IPS DF 6.9 (cell line): ENCODE measurements at regions not wholly inside any gene's neighbourhood (a gene's known extent, or its start where the extent isn't known, plus 50 kb on each side); places are given as distances from the start of the nearest gene placed in this dataset.
"Not testable (repeated sequence)": the region's sequence is repeated elsewhere in the genome, so short reads cannot be mapped to it uniquely, and the experiment has no call there.

Experiments used
- DNase-seq: peaks from one replicate; pipeline ENCODE4 v3.0.0-alpha.2; 2013; ENCODE audit warnings: low read depth, low spot score
- H3K27ac ChIP-seq: one replicate; pipeline ENCODE4 v1.5.1; 2013; ENCODE audit warnings: low read length, control low read depth
- H3K27me3 ChIP-seq: 2 replicates; pipeline ENCODE4 v1.6.1; 2013; ENCODE audit warnings: mild to moderate bottlenecking, low read length; ENCODE audit not compliant: control insufficient read depth, insufficient read depth
- H3K36me3 ChIP-seq: 2 replicates; pipeline ENCODE4 v1.6.1; 2013; ENCODE audit warnings: low read length; ENCODE audit not compliant: control insufficient read depth, insufficient read depth
- H3K4me1 ChIP-seq: 2 replicates; pipeline ENCODE4 v1.6.1; 2013; ENCODE audit warnings: low read length; ENCODE audit not compliant: control insufficient read depth, insufficient read depth
- H3K4me3 ChIP-seq: 2 replicates; pipeline ENCODE4 v1.5.1; 2013; ENCODE audit warnings: mild to moderate bottlenecking, low read length
- H3K9me3 ChIP-seq: 2 replicates; pipeline ENCODE4 v1.6.1; 2013; ENCODE audit warnings: low read length, inconsistent platforms; ENCODE audit not compliant: control insufficient read depth, insufficient read depth
- WGBS: extraction: QIAGEN DNeasy Blood & Tissue Kit; methylation state at CpG from one replicate; pipeline ENCODE4 v1.1.7; 2013; ENCODE audit warnings: mixed read lengths, missing lambda C conversion rate; ENCODE audit not compliant: insufficient read length, insufficient coverage; 5-methylcytosine and 5-hydroxymethylcytosine counted together

DNA sequence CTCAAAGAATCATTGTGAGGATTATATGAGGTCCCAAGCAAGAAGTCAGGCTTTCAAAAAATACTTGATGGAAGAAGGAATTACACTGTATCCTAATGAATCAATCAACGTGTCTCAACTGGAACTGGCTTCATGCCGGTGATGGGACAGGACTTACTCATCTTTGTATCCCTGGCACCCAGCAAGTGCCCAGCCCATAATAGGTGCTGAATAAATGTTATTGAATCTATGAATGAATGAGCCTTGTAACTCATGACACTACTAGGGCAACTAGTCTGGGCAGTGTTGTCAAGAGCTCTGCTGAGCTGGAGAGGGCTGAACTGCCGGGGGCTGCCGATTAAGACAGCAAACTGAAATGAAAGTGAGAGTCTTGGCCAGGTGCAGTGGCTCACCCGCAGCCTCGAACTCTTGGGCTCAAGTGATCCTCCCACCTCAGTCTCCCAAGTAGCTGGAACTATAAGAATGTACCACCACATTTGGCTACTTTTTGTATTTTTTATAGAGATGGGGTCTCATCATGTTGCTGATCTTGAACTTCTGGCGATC is 87.2 kb upstream of the KIF5B start:
- Histone ChIP-seq H3K4me1 (peaks cover 5% of the 10 kb centered on the region), H3K9me3 (no peaks in the 10 kb centered on the region), H3K4me3 (no peak overlapping the region), H3K27me3 (no peaks in the 10 kb centered on the region), H3K36me3 (no peaks in the 10 kb centered on the region), H3K27ac (no peak overlapping the region)
- WGBS = no CpG with 5 or more reads among the region's 7 CpGs
- no peak for DNase-seq

DNA sequence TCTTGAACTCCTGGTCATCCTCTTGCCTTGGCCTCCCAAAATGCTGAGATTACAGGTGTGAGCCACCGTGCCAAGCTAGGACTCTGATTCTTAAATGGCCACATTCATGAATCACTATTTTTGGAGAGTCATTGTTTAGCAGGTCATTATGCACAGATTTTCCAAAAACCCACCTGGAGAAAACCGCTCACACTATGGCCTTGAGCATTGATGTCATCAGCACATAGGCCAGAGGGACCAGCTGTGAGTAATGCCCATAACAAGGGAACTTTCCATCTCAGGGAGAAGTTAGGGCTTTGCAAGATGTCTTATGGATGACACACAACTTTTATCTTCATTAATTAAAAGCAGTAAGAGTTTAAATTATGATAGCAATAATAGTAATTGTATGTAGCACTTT is 86.4 kb upstream of the KIF5B start:
- H3K27ac ChIP-seq = no peak overlapping the region
- no peaks in the 10 kb centered on the region for H3K9me3 ChIP-seq
- no peak for DNase-seq
- WGBS = no CpG with 5 or more reads among the region's 2 CpGs
- no peaks in the 10 kb centered on the region for H3K36me3 ChIP-seq
- H3K4me3 ChIP-seq = no peak overlapping the region
- peaks cover 5% of the 10 kb centered on the region for H3K4me1 ChIP-seq
- H3K27me3 ChIP-seq = no peaks in the 10 kb centered on the region

DNA sequence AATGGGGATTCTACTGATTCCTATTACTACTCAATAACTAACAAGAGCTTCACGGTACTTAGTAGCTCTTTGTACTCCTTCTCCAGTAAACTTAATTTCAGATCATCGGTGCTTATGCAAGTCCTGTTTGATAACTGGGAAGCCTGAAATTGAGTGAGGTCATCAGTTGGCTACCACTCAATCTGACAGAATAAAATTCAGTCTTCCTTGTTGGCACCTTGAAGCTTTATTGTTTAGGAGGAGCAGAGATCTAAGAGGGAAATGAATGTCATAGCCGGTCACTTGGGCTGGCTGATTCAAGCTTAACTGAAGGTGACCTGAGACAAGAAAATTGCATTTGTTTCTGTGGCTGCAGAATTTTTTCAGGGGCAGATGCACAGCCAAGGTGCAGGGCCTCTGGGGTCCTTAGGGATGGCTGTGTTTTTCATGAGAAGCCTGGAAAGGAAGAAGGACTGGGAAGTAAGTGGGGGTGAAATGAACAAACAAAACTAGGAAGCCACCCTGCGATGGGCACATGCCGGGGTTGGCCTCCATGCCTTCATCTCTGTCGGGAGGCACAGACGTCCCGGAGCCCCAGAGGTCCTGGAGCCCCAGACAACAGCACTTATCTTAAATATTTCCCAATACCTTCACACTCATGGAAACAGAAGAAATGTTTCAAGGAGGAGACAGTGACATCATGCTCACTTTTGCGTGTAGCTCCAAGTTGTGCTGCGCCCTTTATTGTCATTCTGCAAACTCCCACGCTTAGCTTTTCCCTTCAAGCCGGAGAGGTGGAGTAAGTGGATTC is 85.0 kb upstream of the KIF5B start:
- no peaks in the 10 kb centered on the region for H3K9me3 ChIP-seq
- H3K27ac ChIP-seq = no peak overlapping the region
- H3K4me1 ChIP-seq = peaks cover 5% of the 10 kb centered on the region
- no peak overlapping the region for H3K4me3 ChIP-seq
- H3K27me3 ChIP-seq = no peaks in the 10 kb centered on the region
- DNase-seq = no peak
- no peaks in the 10 kb centered on the region for H3K36me3 ChIP-seq
- no CpG with 5 or more reads among the region's 12 CpGs for WGBS

GRCh38 chr10:32140403-32140802 is 84.2 kb upstream of the KIF5B start:
- 100% methylated on average over 1 of the region's 4 CpGs for WGBS
- no peak overlapping the region for H3K4me3 ChIP-seq
- no peak overlapping the region for H3K27ac ChIP-seq
- H3K27me3 ChIP-seq = no peaks in the 10 kb centered on the region
- no peak for DNase-seq
- no peaks in the 10 kb centered on the region for H3K36me3 ChIP-seq
- no peaks in the 10 kb centered on the region for H3K9me3 ChIP-seq
- H3K4me1 ChIP-seq = peaks cover 5% of the 10 kb centered on the region

GRCh38 chr10:32139223-32140073 is 83.2 kb upstream of the KIF5B start:
- WGBS = no CpG with 5 or more reads among the region's 12 CpGs
- H3K9me3 ChIP-seq = no peaks in the 10 kb centered on the region
- no peaks in the 10 kb centered on the region for H3K27me3 ChIP-seq
- no peaks in the 10 kb centered on the region for H3K36me3 ChIP-seq
- no peak overlapping the region for H3K4me3 ChIP-seq
- H3K4me1 ChIP-seq = peaks cover 5% of the 10 kb centered on the region
- no peak overlapping the region for H3K27ac ChIP-seq
- peak; percentile 84 for DNase-seq

DNA sequence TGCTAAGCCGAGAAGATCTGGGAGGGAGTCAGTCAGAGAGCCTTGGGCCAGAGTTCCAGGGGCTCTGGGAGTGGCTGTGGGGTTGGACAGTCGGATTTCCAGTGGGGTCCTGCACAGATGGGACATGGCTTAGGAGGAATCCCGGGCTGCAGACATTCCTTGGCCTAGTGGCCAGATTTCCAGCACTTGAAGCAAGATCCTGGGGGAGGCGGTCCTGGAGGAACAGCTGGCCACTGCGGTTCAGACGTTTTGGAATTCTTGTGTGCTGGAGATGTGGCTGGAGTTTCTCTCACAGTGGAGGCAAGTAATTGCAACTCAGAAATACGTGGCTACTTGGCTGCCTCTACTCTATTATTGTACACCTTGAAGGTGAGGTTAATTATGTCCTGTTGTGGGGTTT is 80.7 kb upstream of the KIF5B start:
- not testable (repeated sequence) for H3K27ac ChIP-seq, DNase-seq, H3K4me1 ChIP-seq, H3K27me3 ChIP-seq, H3K36me3 ChIP-seq, H3K4me3 ChIP-seq, H3K9me3 ChIP-seq
- WGBS = no CpG with 5 or more reads among the region's 7 CpGs

DNA sequence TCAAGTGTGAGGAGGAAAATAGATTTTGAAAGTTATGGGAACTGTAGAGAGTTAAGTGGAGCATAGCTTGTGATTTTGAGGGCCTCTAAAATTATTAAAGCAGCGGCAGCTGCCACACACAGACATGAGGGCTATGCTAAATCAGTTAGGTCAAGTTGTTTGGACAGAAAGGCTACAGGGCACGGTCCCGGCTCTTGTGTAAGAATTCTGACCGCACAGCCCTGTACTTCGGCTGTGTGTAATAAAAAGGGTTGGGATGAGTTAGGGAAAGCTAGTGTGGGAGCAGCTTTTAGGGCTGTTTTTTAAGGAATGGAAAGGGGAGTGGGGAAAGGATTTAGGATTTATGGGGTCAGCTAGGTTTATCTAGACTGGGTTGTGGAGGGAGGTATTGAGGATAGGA is 79.6 kb upstream of the KIF5B start:
- H3K36me3 ChIP-seq, H3K4me3 ChIP-seq, H3K4me1 ChIP-seq, DNase-seq, H3K9me3 ChIP-seq, H3K27me3 ChIP-seq, H3K27ac ChIP-seq: not testable (repeated sequence)
- WGBS = no CpG with 5 or more reads among the region's 5 CpGs

- Histone ChIP-seq H3K27me3 (no peaks in the 10 kb centered on the region), H3K27ac (no peak overlapping the region), H3K36me3 (no peaks in the 10 kb centered on the region), H3K4me1 (no peaks in the 10 kb centered on the region; the same call in 1 of the 2 replicates), H3K4me3 (no peak overlapping the region), H3K9me3 (no peaks in the 10 kb centered on the region)
- no CpG with 5 or more reads among the region's 7 CpGs for WGBS
- no peak for DNase-seq
Observed at GRCh38 chr10:32132357-32132946, 76.2 kb upstream of the KIF5B start.

DNA sequence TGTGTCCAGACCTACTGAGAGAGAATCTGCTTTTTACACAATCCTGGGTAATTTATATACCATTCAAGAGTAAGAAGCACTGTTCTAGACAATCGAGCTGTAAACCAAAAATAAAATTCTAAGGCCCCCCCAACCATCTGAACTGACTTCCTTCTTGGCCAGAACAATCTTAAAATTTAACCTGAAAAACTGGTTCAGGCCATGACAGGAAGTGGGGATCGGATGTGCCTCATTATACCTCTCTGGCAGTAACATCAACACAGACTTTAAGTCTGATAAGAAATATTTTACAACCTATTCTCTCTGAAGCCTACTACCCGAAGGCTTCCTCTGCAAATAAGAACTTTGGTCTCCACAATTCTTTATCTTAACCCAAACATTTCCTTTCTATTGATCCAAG is 75.2 kb upstream of the KIF5B start:
- no peak overlapping the region for H3K4me3 ChIP-seq
- no peaks in the 10 kb centered on the region for H3K9me3 ChIP-seq
- H3K36me3 ChIP-seq = no peaks in the 10 kb centered on the region
- no CpG with 5 or more reads among the region's 3 CpGs for WGBS
- no peaks in the 10 kb centered on the region; the same call in 1 of the 2 replicates for H3K4me1 ChIP-seq
- H3K27me3 ChIP-seq = no peaks in the 10 kb centered on the region
- no peak for DNase-seq
- H3K27ac ChIP-seq = no peak overlapping the region

DNA sequence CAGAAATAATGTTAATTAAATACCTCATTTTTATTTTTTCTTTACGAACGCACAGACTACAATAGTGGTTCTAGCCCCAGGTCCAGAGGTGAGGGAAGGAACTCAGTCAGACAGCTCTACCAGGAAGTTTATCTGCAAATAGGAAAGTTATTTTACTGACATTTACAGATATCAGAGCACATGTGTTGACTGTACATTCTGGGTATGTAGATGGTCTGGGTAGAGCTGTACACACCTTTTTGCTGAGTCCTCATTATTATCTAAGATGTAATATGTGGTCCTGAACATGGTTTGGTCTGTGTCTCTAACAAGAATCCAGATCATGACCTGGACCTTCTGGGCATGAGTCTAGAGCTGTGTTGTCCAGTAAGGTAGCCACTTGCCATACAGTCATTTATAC is 74.6 kb upstream of the KIF5B start:
- Histone ChIP-seq H3K4me1 (no peaks in the 10 kb centered on the region; the same call in 1 of the 2 replicates), H3K9me3 (no peaks in the 10 kb centered on the region), H3K27ac (no peak overlapping the region), H3K36me3 (no peaks in the 10 kb centered on the region), H3K4me3 (no peak overlapping the region), H3K27me3 (no peaks in the 10 kb centered on the region)
- no CpG with 5 or more reads among the region's 2 CpGs for WGBS
- no peak for DNase-seq
